ENCODE measurements at regions not wholly inside any gene's neighbourhood (a gene's known extent, or its start where the extent isn't known, plus 50 kb on each side); places are given as distances from the start of the nearest gene placed in this dataset.
A peak's percentile ranks its signal among the peaks of the same experiment; 100 is the strongest.

DNA sequence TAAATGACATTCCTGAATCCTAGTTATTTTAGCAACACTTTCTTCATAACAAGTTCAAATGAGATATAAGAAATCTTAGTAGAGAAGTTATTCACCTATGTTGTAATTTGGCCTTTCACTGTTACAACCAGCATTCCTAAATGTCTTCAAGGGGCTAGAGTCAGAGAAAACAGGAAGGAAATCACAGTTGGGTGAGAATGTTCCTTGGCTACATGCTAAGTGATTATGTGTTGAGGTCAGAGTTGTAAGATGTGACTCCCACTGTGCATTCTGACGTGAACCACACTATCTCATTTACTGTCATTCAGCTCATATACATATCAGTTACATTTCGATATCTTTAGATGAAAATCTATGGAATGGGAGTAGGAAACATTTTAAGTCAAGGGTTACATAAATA, 51.0 kb upstream of the MLIP start:
- H3K4me1 ChIP-seq (replicated peaks in 1 of 4; ENCODE audit: control insufficient read depth in 3 of 4, insufficient read depth in 4 of 4, low read length in 3 of 4), result no peaks in the 10 kb centered on the region
- DNase-seq (ENCODE audit: low read depth in 1 of 2, low spot score in 2 of 2), result no peak
- H3K27ac ChIP-seq (ENCODE audit: low read depth, low read length), result no peak overlapping the region
- peak; percentile 32 for FAIRE-seq
- no peak overlapping the region for H3K14ac ChIP-seq (ENCODE audit: insufficient read length)
- no peak overlapping the region for H2BK15ac ChIP-seq (ENCODE audit: low read length)
- ChIA-PET POLR2A (ENCODE audit: partially characterized antibody) (no interaction called here), CTCF (ENCODE audit: partially characterized antibody) (no interaction called here)
- H3K4me2 ChIP-seq (ENCODE audit: insufficient read depth in 1 of 2, low read depth in 2 of 2, low read length in 2 of 2), result no peak overlapping the region
- H3K79me2 ChIP-seq (ENCODE audit: control insufficient read depth in 1 of 2, insufficient read depth in 2 of 2, low read length in 2 of 2), result no peaks in the 10 kb centered on the region
- no peak overlapping the region for H2AFZ ChIP-seq (ENCODE audit: low read length)
- 82% methylated on average over 2 of the region's 2 CpGs; no CpG with 5 or more reads in 1 of the 2 experiments for WGBS, 2 experiments (ENCODE audit: extremely low coverage in 1 of 2, insufficient coverage in 1 of 2, insufficient read length in 1 of 2, insufficient replicate concordance in 2 of 2, low coverage in 1 of 2, low lambda C conversion rate in 2 of 2, missing lambda C conversion rate in 1 of 2)
- H3K36me3 ChIP-seq (ENCODE audit: control insufficient read depth in 2 of 4, insufficient read depth in 4 of 4, low read length in 3 of 4), result no peaks in the 10 kb centered on the region
- H2BK5ac ChIP-seq (ENCODE audit: low read depth, low read length), result no peak overlapping the region
- no peak overlapping the region for H3K23ac ChIP-seq (ENCODE audit: insufficient read length)
- H2BK120ac ChIP-seq (replicated peaks; ENCODE audit: low read depth, low read length), result no peak overlapping the region
- H3K56ac ChIP-seq (replicated peaks; ENCODE audit: insufficient read length, low read depth, low read length), result no peak overlapping the region
- no peak overlapping the region for H2AK5ac ChIP-seq (ENCODE audit: low read depth, low read length)
- no peaks in the 10 kb centered on the region for H3K79me1 ChIP-seq (ENCODE audit: low read depth, low read length)
- no peak overlapping the region for H3K9ac ChIP-seq (replicated peaks in 1 of 4; ENCODE audit: extremely low read depth in 1 of 4, low read depth in 3 of 4, low read length in 3 of 4)
- no peaks in the 10 kb centered on the region for H4K20me1 ChIP-seq (replicated peaks in 1 of 2; ENCODE audit: control insufficient read depth in 1 of 2, insufficient read depth in 2 of 2, low read length in 2 of 2)
- H3K4ac ChIP-seq (replicated peaks; ENCODE audit: insufficient read length, low read depth, low read length), result no peak overlapping the region
- TF ChIP-seq RNF2 (IDR thresholded peaks at IDR 0.05; ENCODE audit: borderline replicate concordance, low read depth, low read length, missing control alignments, poor library complexity, severe bottlenecking) (no peak), CHD2 (IDR thresholded peaks at IDR 0.05; ENCODE audit: low read length) (no peak), POLR2AphosphoS5 (IDR thresholded peaks at IDR 0.05; ENCODE audit: low read depth, low read length) (no peak), JUND (IDR thresholded peaks at IDR 0.05; ENCODE audit: low read length) (no peak), FOSL1 (IDR thresholded peaks at IDR 0.05; ENCODE audit: insufficient read depth, low read depth, low read length) (no peak), SRF (IDR thresholded peaks at IDR 0.05; ENCODE audit: low read depth, low read length) (no peak), CBX5 (IDR thresholded peaks at IDR 0.05; ENCODE audit: low read depth, low read length) (no peak), SAP30 (IDR thresholded peaks at IDR 0.05; ENCODE audit: insufficient read depth, insufficient replicate concordance, low read length) (no peak), NRF1 (IDR thresholded peaks at IDR 0.05; ENCODE audit: low read depth, low read length) (no peak), CHD1 (IDR thresholded peaks at IDR 0.05; ENCODE audit: low read depth, low read length) (no peak), KDM1A (IDR thresholded peaks at IDR 0.05; ENCODE audit: borderline replicate concordance, low read length) (no peak)
- H4K91ac ChIP-seq (replicated peaks; ENCODE audit: insufficient read length, low read length), result no peak overlapping the region
- no peak overlapping the region for H4K8ac ChIP-seq (ENCODE audit: extremely low read depth, insufficient read depth, low read length)
- H2BK20ac ChIP-seq (ENCODE audit: low read length), result no peak overlapping the region
- no peak overlapping the region for H2BK12ac ChIP-seq (ENCODE audit: low read depth, low read length)
- no peak overlapping the region for H3K18ac ChIP-seq (ENCODE audit: extremely low read depth, low read length)
- no peaks in the 10 kb centered on the region for H3K27me3 ChIP-seq (replicated peaks in 1 of 4; ENCODE audit: control insufficient read depth in 3 of 4, extremely low read depth in 1 of 4, insufficient read depth in 3 of 4, low read length in 3 of 4)
- H4K5ac ChIP-seq (ENCODE audit: insufficient read length, low read depth, low read length), result no peak overlapping the region
- H3K9me3 ChIP-seq (ENCODE audit: insufficient read depth in 2 of 2, low read depth in 1 of 2, low read length in 1 of 2), result no peaks in the 10 kb centered on the region
- no peaks in the 10 kb centered on the region; the same call in 1 of the 2 replicates for H3K23me2 ChIP-seq (ENCODE audit: low read depth, low read length)
- no peak overlapping the region for H3K4me3 ChIP-seq (ENCODE audit: extremely low read depth in 1 of 4, insufficient read depth in 2 of 4, low read depth in 3 of 4, low read length in 4 of 4)

Measured in H1 (cell line).